Aorta (tissue), 5 donors: ENCODE measurements at regions not wholly inside any gene's neighbourhood (a gene's known extent, or its start where the extent isn't known, plus 50 kb on each side); places are given as distances from the start of the nearest gene placed in this dataset.
A peak's percentile ranks its signal among the peaks of the same experiment; 100 is the strongest.

ENCODE experiments used
- ATAC-seq: fragments of 200-7000 bp; cut with Tn5 transposase; one replicate; pipeline ENCODE4 v1.9.1; 2022; ENCODE audit warnings: moderate library complexity; ENCODE audit not compliant: low FRiP score
- DNase-seq, 2 donors: peaks; one replicate each; pipeline ENCODE4 v3.0.0-alpha.2; 2020
- H3K27ac ChIP-seq, 2 donors: one replicate each; pipeline ENCODE4 v1.5.1; 2013; ENCODE audit warnings: low read length in 2 of 2, mild to moderate bottlenecking in 2 of 2, moderate library complexity in 2 of 2, control low read depth in 1 of 2, inconsistent platforms in 1 of 2, low read depth in 1 of 2
- H3K27me3 ChIP-seq, 2 donors: one replicate each; pipeline ENCODE4 v1.6.1; 2013; ENCODE audit warnings: control low read depth in 1 of 2, low read length in 1 of 2, mild to moderate bottlenecking in 1 of 2, moderate library complexity in 1 of 2; ENCODE audit not compliant: insufficient read depth in 2 of 2, control insufficient read depth in 1 of 2
- H3K36me3 ChIP-seq, 2 donors: one replicate each; pipeline ENCODE4 v1.6.1; 2013; ENCODE audit warnings: control low read depth in 1 of 2, low read length in 1 of 2, mild to moderate bottlenecking in 1 of 2; ENCODE audit not compliant: insufficient read depth in 2 of 2, control insufficient read depth in 1 of 2
- H3K4me1 ChIP-seq, 2 donors: one replicate each; pipeline ENCODE4 v1.6.1; 2013; ENCODE audit warnings: low read length in 2 of 2, control low read depth in 1 of 2, mild to moderate bottlenecking in 1 of 2, moderate library complexity in 1 of 2; ENCODE audit not compliant: insufficient read depth in 2 of 2, control insufficient read depth in 1 of 2
- H3K4me3 ChIP-seq, 2 donors: one replicate each; pipeline ENCODE4 v1.5.1; 2013; ENCODE audit warnings: low read length in 2 of 2, control low read depth in 1 of 2, mild to moderate bottlenecking in 1 of 2
- H3K9me3 ChIP-seq: one replicate; pipeline ENCODE4 v1.6.1; 2013; ENCODE audit warnings: mild to moderate bottlenecking, low read length; ENCODE audit not compliant: control insufficient read depth
- WGBS, 2 donors: extraction: QIAGEN DNeasy Blood & Tissue Kit; methylation state at CpG; one replicate each; pipeline ENCODE4 v1.1.7; 2013; 5-methylcytosine and 5-hydroxymethylcytosine counted together
- intact Hi-C, 2 donors: fragments of 100-400 bp; cut with DNase I; formaldehyde crosslinking; loops; one replicate each; pipeline versions ENCODE4 v1.14.2 to v1.15.0; 2022
- donor health status: healthy with polysubstance abuse.
- donor health status: Bipolar disorder and iron deficiency.
- donor health status: DM: no; HTN: no; CAD: no.
- donor health status: DM: no; HTN: no; CAD: no.
- donor health status: DM: yes; HTN: yes; CAD: no.

GRCh38 chr7:32289651-32290414, 200.3 kb downstream of the LSM5 start:
- Histone ChIP-seq H3K27ac (no peak overlapping the region), H3K36me3 (no peaks in the 10 kb centered on the region), H3K9me3 (no peaks in the 10 kb centered on the region), H3K4me3 (no peak overlapping the region), H3K27me3 (no peaks in the 10 kb centered on the region), H3K4me1 (no peaks in the 10 kb centered on the region)
- WGBS, 2 donors = 27 to 29% methylated on average over 5 of the region's 5 CpGs
- DNase-seq = peak; percentile 48 to 76
- intact Hi-C loops = no loop called here
- peak; percentile 55 for ATAC-seq

- 77% methylated on average over 2 of the region's 2 CpGs for WGBS, 2 donors
Measured at GRCh38 chr7:32285698-32286097, 204.5 kb downstream of the LSM5 start.

GRCh38 chr7:32283546-32283945, 206.6 kb downstream of the LSM5 start:
- Histone ChIP-seq H3K4me1 (no peaks in the 10 kb centered on the region), H3K27ac (no peak overlapping the region), H3K4me3 (no peak overlapping the region), H3K9me3 (no peaks in the 10 kb centered on the region), H3K27me3 (no peaks in the 10 kb centered on the region), H3K36me3 (no peaks in the 10 kb centered on the region)
- intact Hi-C loops = no loop called here
- 83 to 90% methylated on average over 6 of the region's 6 CpGs for WGBS, 2 donors
- no peak for ATAC-seq
- no peak for DNase-seq

More at GRCh38 chr7:32285698-32286097, 204.5 kb downstream of the LSM5 start:
- Histone ChIP-seq H3K9me3 (no peaks in the 10 kb centered on the region), H3K4me3 (no peak overlapping the region), H3K27me3 (no peaks in the 10 kb centered on the region), H3K36me3 (no peaks in the 10 kb centered on the region), H3K4me1 (no peaks in the 10 kb centered on the region), H3K27ac (no peak overlapping the region)
- DNase-seq (no peak), ATAC-seq (no peak)
- intact Hi-C loops = no loop called here

GRCh38 chr7:32279500-32279899, 209.3 kb upstream of the PDE1C start:
- 59 to 63% methylated on average over 1 of the region's 1 CpG for WGBS, 2 donors

GRCh38 chr7:32275216-32276009, 205.2 kb upstream of the PDE1C start:
- H3K27me3 ChIP-seq = no peaks in the 10 kb centered on the region
- DNase-seq (no peak), ATAC-seq (no peak)
- peaks cover 1% of the 10 kb centered on the region for H3K9me3 ChIP-seq
- H3K4me3 ChIP-seq = no peak overlapping the region
- no peaks in the 10 kb centered on the region for H3K4me1 ChIP-seq
- H3K36me3 ChIP-seq = no peaks in the 10 kb centered on the region
- no peak overlapping the region for H3K27ac ChIP-seq
- 63 to 69% methylated on average over 3 of the region's 3 CpGs for WGBS, 2 donors
- intact Hi-C loops = no loop called here

More at GRCh38 chr7:32279500-32279899, 209.3 kb upstream of the PDE1C start:
- H3K4me1 ChIP-seq = no peaks in the 10 kb centered on the region
- H3K4me3 ChIP-seq = no peak overlapping the region
- no peaks in the 10 kb centered on the region for H3K9me3 ChIP-seq
- intact Hi-C loops = no loop called here
- H3K27me3 ChIP-seq = no peaks in the 10 kb centered on the region
- no peaks in the 10 kb centered on the region for H3K36me3 ChIP-seq
- H3K27ac ChIP-seq = no peak overlapping the region
- DNase-seq (no peak), ATAC-seq (no peak)

GRCh38 chr7:32273297-32273696, 203.1 kb upstream of the PDE1C start:
- no peak for DNase-seq
- Histone ChIP-seq H3K4me3 (no peak overlapping the region), H3K27me3 (no peaks in the 10 kb centered on the region), H3K9me3 (peaks cover 1% of the 10 kb centered on the region), H3K27ac (no peak overlapping the region), H3K4me1 (no peaks in the 10 kb centered on the region), H3K36me3 (no peaks in the 10 kb centered on the region)
- ATAC-seq = no peak
- intact Hi-C loops = no loop called here
- WGBS, 2 donors = 77 to 92% methylated on average over 1 of the region's 1 CpG

GRCh38 chr7:32266932-32267475, 196.8 kb upstream of the PDE1C start:
- H3K27ac ChIP-seq = no peak overlapping the region
- intact Hi-C loops = no loop called here
- H3K4me3 ChIP-seq = no peak overlapping the region
- 84 to 86% methylated on average over 16 of the region's 16 CpGs for WGBS, 2 donors
- no peaks in the 10 kb centered on the region for H3K36me3 ChIP-seq
- peaks cover under 1% of the 10 kb centered on the region for H3K9me3 ChIP-seq
- DNase-seq (no peak), ATAC-seq (no peak)
- H3K4me1 ChIP-seq = no peaks in the 10 kb centered on the region
- H3K27me3 ChIP-seq = no peaks in the 10 kb centered on the region

- no peak overlapping the region for H3K27ac ChIP-seq
- no peak for DNase-seq
- WGBS, 2 donors = 79 to 83% methylated on average over 2 of the region's 2 CpGs
Measured at GRCh38 chr7:32264702-32265284, 194.6 kb upstream of the PDE1C start.

More at GRCh38 chr7:32264702-32265284, 194.6 kb upstream of the PDE1C start:
- Histone ChIP-seq H3K27me3 (no peaks in the 10 kb centered on the region), H3K4me1 (no peaks in the 10 kb centered on the region), H3K36me3 (no peaks in the 10 kb centered on the region), H3K4me3 (no peak overlapping the region), H3K9me3 (no peaks in the 10 kb centered on the region)
- intact Hi-C loops = no loop called here
- ATAC-seq = no peak
